Left lung (tissue), 4 donors: ENCODE measurements at regions not wholly inside any gene's neighbourhood (a gene's known extent, or its start where the extent isn't known, plus 50 kb on each side); places are given as distances from the start of the nearest gene placed in this dataset.

ENCODE experiments used
- ATAC-seq: fragments of 200-7000 bp; cut with Tn5 transposase; one replicate; pipeline ENCODE4 v1.9.1; 2020; ENCODE audit warnings: moderate library complexity
- DNase-seq, 4 donors: peaks; one replicate each; pipeline ENCODE4 v3.0.0-alpha.2; 2013 to 2020
- H3K27ac ChIP-seq, 2 donors: fragments of 200-600 bp; sonication (generic) in 1 of 2; one replicate each; pipeline versions ENCODE4 v1.5.0 to v1.8.0; 2020 to 2021
- H3K27me3 ChIP-seq, 2 donors: fragments of 200-600 bp; sonication (generic) in 1 of 2; one replicate each; pipeline versions ENCODE4 v1.5.0 to v1.8.0; 2020 to 2021
- H3K36me3 ChIP-seq, 2 donors: fragments of 200-600 bp; sonication (generic) in 1 of 2; one replicate each; pipeline versions ENCODE4 v1.5.0 to v1.8.0; 2020 to 2021
- H3K4me1 ChIP-seq, 2 donors: fragments of 200-600 bp; one replicate each; pipeline ENCODE4 v1.8.0; 2021
- H3K4me3 ChIP-seq, 2 donors: fragments of 200-600 bp; sonication (generic) in 1 of 2; one replicate each; pipeline versions ENCODE4 v1.5.0 to v1.8.0; 2020 to 2021; ENCODE audit warnings: mild to moderate bottlenecking in 1 of 2
- H3K9me3 ChIP-seq, 2 donors: fragments of 200-600 bp; sonication (generic) in 1 of 2; one replicate each; pipeline versions ENCODE4 v1.5.0 to v1.8.0; 2020 to 2021
- CTCF ChIP-seq, 2 donors: fragments of 200-600 bp; sonication (generic) in 1 of 2; IDR thresholded peaks; one replicate each; pipeline versions ENCODE4 v1.5.0 to v1.8.0; 2021; ENCODE audit warnings: antibody characterized with exemption in 2 of 2
- intact Hi-C, 2 donors: fragments of 100-400 bp; cut with DNase I; formaldehyde crosslinking; loops; one replicate each; pipeline versions ENCODE4 v1.11.2 to v1.14.2; 2022
- donor health status: DM: no; HTN: yes; CAD: no.
- donor health status: DM: no; HTN: no; CAD: no.

- H3K36me3 ChIP-seq, result no peaks in the 10 kb centered on the region
- no peaks in the 10 kb centered on the region for H3K4me1 ChIP-seq
- H3K27ac ChIP-seq, result no peak overlapping the region
- H3K27me3 ChIP-seq, result no peaks in the 10 kb centered on the region
- no peak overlapping the region for H3K4me3 ChIP-seq
- DNase-seq (no peak), ATAC-seq (peak; percentile 78)
- intact Hi-C loops, result no loop called here
- no peaks in the 10 kb centered on the region for H3K9me3 ChIP-seq
- no peak for TF ChIP-seq CTCF (IDR thresholded peaks at IDR 0.05)
Observed at GRCh38 chrX:116289592-116289991, 119.0 kb downstream of the AGTR2 start.

GRCh38 chrX:116290359-116290758 is 119.8 kb downstream of the AGTR2 start:
- ATAC-seq (peak; percentile 33), DNase-seq (no peak)

DNA sequence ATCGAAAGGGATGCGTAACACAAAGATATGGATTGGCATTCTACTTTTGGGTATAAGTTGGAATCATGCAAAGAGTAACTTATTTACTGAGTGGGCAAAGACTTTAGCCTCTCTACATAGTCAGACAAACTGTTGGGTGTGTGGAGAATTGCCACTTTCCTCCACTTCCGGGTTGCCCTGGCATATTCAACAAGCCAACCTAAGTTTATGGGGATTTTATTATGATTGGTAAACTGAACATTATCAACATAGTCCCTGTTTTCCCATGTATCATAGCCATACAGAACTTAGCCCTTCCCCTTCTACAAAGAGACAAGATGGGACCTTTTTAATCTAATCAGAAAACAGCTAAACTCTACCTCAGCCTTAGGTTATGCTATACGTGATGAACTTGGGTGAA is 121.6 kb downstream of the AGTR2 start:
- H3K27ac ChIP-seq, result no peak overlapping the region
- H3K27me3 ChIP-seq, result no peaks in the 10 kb centered on the region
- DNase-seq, result no peak

More at GRCh38 chrX:116290359-116290758, 119.8 kb downstream of the AGTR2 start:
- H3K27me3 ChIP-seq, result no peaks in the 10 kb centered on the region
- no peaks in the 10 kb centered on the region for H3K9me3 ChIP-seq
- H3K36me3 ChIP-seq, result no peaks in the 10 kb centered on the region
- no peaks in the 10 kb centered on the region for H3K4me1 ChIP-seq
- no peak for TF ChIP-seq CTCF (IDR thresholded peaks at IDR 0.05)
- intact Hi-C loops, result no loop called here
- no peak overlapping the region for H3K27ac ChIP-seq
- no peak overlapping the region for H3K4me3 ChIP-seq

DNA sequence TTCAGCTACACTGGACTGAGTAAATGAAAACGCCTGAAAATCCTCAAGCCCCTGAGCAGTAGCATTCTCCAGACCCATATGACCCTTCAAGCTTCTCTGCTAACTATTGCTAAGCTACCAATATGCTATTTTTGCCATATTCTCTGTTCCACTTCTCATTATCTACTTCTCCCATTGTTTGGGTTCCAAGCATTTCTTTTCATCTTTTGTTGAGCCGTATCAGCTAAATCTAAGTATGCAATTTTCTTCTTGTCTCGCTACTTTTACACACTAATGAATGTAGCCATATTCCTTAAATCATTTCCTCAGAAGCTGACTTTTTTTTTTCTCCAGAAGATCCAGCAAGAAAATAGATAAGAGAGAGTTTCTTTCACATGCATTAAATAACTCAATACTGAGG is 128.4 kb downstream of the AGTR2 start:
- ATAC-seq (no peak), DNase-seq (no peak)
- no peaks in the 10 kb centered on the region for H3K9me3 ChIP-seq
- no peak overlapping the region for H3K27ac ChIP-seq
- no peak for TF ChIP-seq CTCF (IDR thresholded peaks at IDR 0.05)
- H3K4me1 ChIP-seq, result no peaks in the 10 kb centered on the region
- intact Hi-C loops, result no loop called here
- no peaks in the 10 kb centered on the region for H3K27me3 ChIP-seq
- no peaks in the 10 kb centered on the region for H3K36me3 ChIP-seq
- no peak overlapping the region for H3K4me3 ChIP-seq

More for the DNA sequence above, 121.6 kb downstream of the AGTR2 start:
- Histone ChIP-seq H3K4me3 (no peak overlapping the region), H3K9me3 (no peaks in the 10 kb centered on the region), H3K36me3 (no peaks in the 10 kb centered on the region), H3K4me1 (no peaks in the 10 kb centered on the region)
- intact Hi-C loops, result no loop called here
- no peak for ATAC-seq
- no peak for TF ChIP-seq CTCF (IDR thresholded peaks at IDR 0.05)

- no peaks in the 10 kb centered on the region for H3K4me1 ChIP-seq
- TF ChIP-seq CTCF (IDR thresholded peaks at IDR 0.05), result no peak
- no peak overlapping the region for H3K27ac ChIP-seq
- H3K27me3 ChIP-seq, result peaks cover 0 to 2% of the 10 kb centered on the region in 2 donors
- H3K9me3 ChIP-seq, result no peaks in the 10 kb centered on the region
- DNase-seq (no peak), ATAC-seq (no peak)
- H3K36me3 ChIP-seq, result no peaks in the 10 kb centered on the region
- intact Hi-C loops, result no loop called here
- no peak overlapping the region for H3K4me3 ChIP-seq
Observed at GRCh38 chrX:116306218-116306617, 130.2 kb upstream of the SLC6A14 start.
